ENCODE measurements at regions not wholly inside any gene's neighbourhood (a gene's known extent, or its start where the extent isn't known, plus 50 kb on each side); places are given as distances from the start of the nearest gene placed in this dataset.
A peak's percentile ranks its signal among the peaks of the same experiment; 100 is the strongest.

- DNase-seq (ENCODE audit: low read depth), result no peak
- no peak for FAIRE-seq
Observed at GRCh38 chr15:94555841-94556519, 324.6 kb downstream of the MCTP2 start.

GRCh38 chr15:94561036-94561689, 329.8 kb downstream of the MCTP2 start:
- no peak for DNase-seq (ENCODE audit: low read depth)
- FAIRE-seq, result no peak
- no peak for TF ChIP-seq CTCF (IDR thresholded peaks at IDR 0.05; ENCODE audit: insufficient read depth, low read length, severe bottlenecking)

More at GRCh38 chr15:94555841-94556519, 324.6 kb downstream of the MCTP2 start:
- no peak for TF ChIP-seq CTCF (IDR thresholded peaks at IDR 0.05; ENCODE audit: insufficient read depth, low read length, severe bottlenecking)
- no peaks in the 10 kb centered on the region for H3K27me3 ChIP-seq (ENCODE audit: control insufficient read depth, insufficient read depth, low read length)
- H3K4me3 ChIP-seq (ENCODE audit: low read depth, low read length), result no peak overlapping the region
- no peaks in the 10 kb centered on the region for H3K36me3 ChIP-seq (ENCODE audit: control insufficient read depth, insufficient read depth, low read length)

GRCh38 chr15:94563456-94563855, 332.1 kb downstream of the MCTP2 start:
- no peaks in the 10 kb centered on the region for H3K36me3 ChIP-seq (ENCODE audit: control insufficient read depth, insufficient read depth, low read length)
- no peak for DNase-seq (ENCODE audit: low read depth)
- FAIRE-seq, result no peak
- H3K27me3 ChIP-seq (ENCODE audit: control insufficient read depth, insufficient read depth, low read length), result no peaks in the 10 kb centered on the region
- no peak for TF ChIP-seq CTCF (IDR thresholded peaks at IDR 0.05; ENCODE audit: insufficient read depth, low read length, severe bottlenecking)
- no peak overlapping the region for H3K4me3 ChIP-seq (ENCODE audit: low read depth, low read length)

More at GRCh38 chr15:94561036-94561689, 329.8 kb downstream of the MCTP2 start:
- no peaks in the 10 kb centered on the region for H3K36me3 ChIP-seq (ENCODE audit: control insufficient read depth, insufficient read depth, low read length)
- H3K27me3 ChIP-seq (ENCODE audit: control insufficient read depth, insufficient read depth, low read length), result no peaks in the 10 kb centered on the region
- no peak overlapping the region for H3K4me3 ChIP-seq (ENCODE audit: low read depth, low read length)

GRCh38 chr15:94576889-94577533, 345.6 kb downstream of the MCTP2 start:
- Histone ChIP-seq H3K36me3 (ENCODE audit: control insufficient read depth, insufficient read depth, low read length) (no peaks in the 10 kb centered on the region), H3K4me3 (ENCODE audit: low read depth, low read length) (no peak overlapping the region), H3K27me3 (ENCODE audit: control insufficient read depth, insufficient read depth, low read length) (no peaks in the 10 kb centered on the region)
- FAIRE-seq, result peak; percentile 55
- DNase-seq (ENCODE audit: low read depth), result peak; percentile 42
- peak; percentile 86 for TF ChIP-seq CTCF (IDR thresholded peaks at IDR 0.05; ENCODE audit: insufficient read depth, low read length, severe bottlenecking)

GRCh38 chr15:94579286-94579685, 347.9 kb downstream of the MCTP2 start:
- no peak overlapping the region for H3K4me3 ChIP-seq (ENCODE audit: low read depth, low read length)
- H3K36me3 ChIP-seq (ENCODE audit: control insufficient read depth, insufficient read depth, low read length), result no peaks in the 10 kb centered on the region
- TF ChIP-seq CTCF (IDR thresholded peaks at IDR 0.05; ENCODE audit: insufficient read depth, low read length, severe bottlenecking), result no peak
- no peaks in the 10 kb centered on the region for H3K27me3 ChIP-seq (ENCODE audit: control insufficient read depth, insufficient read depth, low read length)
- no peak for FAIRE-seq
- no peak for DNase-seq (ENCODE audit: low read depth)
